SK-N-SH treated with all-trans-retinoic acid at 6 μM for 48 hours (cell line): ENCODE measurements at regions not wholly inside any gene's neighbourhood (a gene's known extent, or its start where the extent isn't known, plus 50 kb on each side); places are given as distances from the start of the nearest gene placed in this dataset.

ENCODE experiments used
- ATAC-seq: fragments of 200-7000 bp; cut with Tn5 transposase; 3 replicates; pipeline ENCODE4 v1.9.1; 2020; ENCODE audit warnings: mild to moderate bottlenecking, moderate library complexity
- ARNTL ChIP-seq: fragments of 450-650 bp; formaldehyde crosslinking; IDR thresholded peaks from 2 replicates; pipeline ENCODE4 v1.5.0; 2020; ENCODE audit warnings: low read depth, mild to moderate bottlenecking, moderate library complexity, borderline replicate concordance
- BACH2 ChIP-seq: fragments of 250-450 bp; sonication (Bioruptor Pico); IDR thresholded peaks from 2 replicates; pipeline ENCODE4 v1.9.0; 2021; ENCODE audit warnings: mild to moderate bottlenecking, borderline replicate concordance
- CSDC2 ChIP-seq: fragments of 250-450 bp; sonication (Bioruptor Pico); IDR thresholded peaks from 2 replicates; pipeline ENCODE4 v1.5.0; 2020; ENCODE audit warnings: mild to moderate bottlenecking, moderate library complexity
- ESRRG ChIP-seq: fragments of 250-450 bp; sonication (Bioruptor Pico); IDR thresholded peaks from 2 replicates; pipeline ENCODE4 v1.6.1; 2021; ENCODE audit warnings: mild to moderate bottlenecking
- GLIS3 ChIP-seq: fragments of 250-450 bp; sonication (Bioruptor Pico); IDR thresholded peaks from 2 replicates; pipeline ENCODE4 v1.5.0; 2020; ENCODE audit warnings: mild to moderate bottlenecking, moderate library complexity
- ISL1 ChIP-seq: fragments of 250-450 bp; sonication (Bioruptor Pico); IDR thresholded peaks from 2 replicates; pipeline ENCODE4 v2.1.2; 2022; ENCODE audit warnings: mild to moderate bottlenecking, moderate library complexity
- OSR1 ChIP-seq: fragments of 250-450 bp; sonication (Bioruptor Pico); IDR thresholded peaks from 2 replicates; pipeline ENCODE4 v1.8.0; 2022; ENCODE audit warnings: moderate library complexity, mild to moderate bottlenecking, inconsistent platforms
- PPARA ChIP-seq: fragments of 250-450 bp; sonication (Bioruptor Pico); IDR thresholded peaks from 2 replicates; pipeline ENCODE4 v1.5.0; 2020; ENCODE audit warnings: mild to moderate bottlenecking, borderline replicate concordance
- SNAI2 ChIP-seq: fragments of 250-450 bp; sonication (Bioruptor Pico); IDR thresholded peaks from 2 replicates; pipeline ENCODE4 v1.5.0; 2020; ENCODE audit warnings: mild to moderate bottlenecking, moderate library complexity
- TCF4 ChIP-seq: fragments of 250-450 bp; sonication (Bioruptor Pico); IDR thresholded peaks from 2 replicates; pipeline ENCODE4 v1.8.0; 2021; ENCODE audit warnings: mild to moderate bottlenecking, moderate library complexity, borderline replicate concordance
- TOX ChIP-seq: fragments of 250-450 bp; sonication (Bioruptor Pico); IDR thresholded peaks from 2 replicates; pipeline ENCODE4 v1.8.0; 2021; ENCODE audit warnings: mild to moderate bottlenecking, moderate library complexity, borderline replicate concordance
- ZC3H10 ChIP-seq: fragments of 250-450 bp; sonication (Bioruptor Pico); IDR thresholded peaks from 2 replicates; pipeline ENCODE4 v1.5.1; 2021; ENCODE audit warnings: mild to moderate bottlenecking, moderate library complexity
- ZFP3 ChIP-seq: fragments of 250-450 bp; sonication (Bioruptor Pico); IDR thresholded peaks from 2 replicates; pipeline ENCODE4 v1.5.0; 2020; ENCODE audit warnings: mild to moderate bottlenecking, moderate library complexity
- ZFP30 ChIP-seq: fragments of 450-650 bp; formaldehyde crosslinking; IDR thresholded peaks from 2 replicates; pipeline ENCODE4 v1.5.0; 2022; ENCODE audit warnings: mild to moderate bottlenecking, moderate library complexity
- ZNF565 ChIP-seq: fragments of 450-650 bp; formaldehyde crosslinking; conservative IDR thresholded peaks from 2 replicates; pipeline ENCODE4 v1.5.0; 2020; ENCODE audit warnings: low read depth, mild to moderate bottlenecking, moderate library complexity
- ZNF70 ChIP-seq: fragments of 450-650 bp; formaldehyde crosslinking; IDR thresholded peaks from 2 replicates; pipeline ENCODE4 v1.5.0; 2020; ENCODE audit warnings: mild to moderate bottlenecking, moderate library complexity
- ZNF8 ChIP-seq: fragments of 450-650 bp; formaldehyde crosslinking; IDR thresholded peaks from 2 replicates; pipeline ENCODE4 v1.5.0; 2020; ENCODE audit warnings: mild to moderate bottlenecking, moderate library complexity
- TF ChIP-seq, protein P1 (sequence below): fragments of 250-450 bp; sonication (Bioruptor Pico); IDR thresholded peaks from 2 replicates; pipeline ENCODE4 v1.5.0; 2020; ENCODE audit warnings: mild to moderate bottlenecking, moderate library complexity
- TF ChIP-seq, protein P2 (sequence below): fragments of 250-450 bp; sonication (Bioruptor Pico); IDR thresholded peaks from 2 replicates; pipeline ENCODE4 v1.8.0; 2021; ENCODE audit warnings: low read depth, mild to moderate bottlenecking, moderate library complexity, borderline replicate concordance
- TF ChIP-seq, protein P3 (sequence below): fragments of 250-450 bp; sonication (Bioruptor Pico); IDR thresholded peaks from 2 replicates; pipeline ENCODE4 v1.5.1; 2020; ENCODE audit warnings: low read depth, mild to moderate bottlenecking, moderate library complexity
- TF ChIP-seq, protein P4 (sequence below): fragments of 250-450 bp; sonication (Bioruptor Pico); IDR thresholded peaks from 2 replicates; pipeline ENCODE4 v1.8.0; 2020; ENCODE audit warnings: mild to moderate bottlenecking, moderate library complexity, borderline replicate concordance

DNA sequence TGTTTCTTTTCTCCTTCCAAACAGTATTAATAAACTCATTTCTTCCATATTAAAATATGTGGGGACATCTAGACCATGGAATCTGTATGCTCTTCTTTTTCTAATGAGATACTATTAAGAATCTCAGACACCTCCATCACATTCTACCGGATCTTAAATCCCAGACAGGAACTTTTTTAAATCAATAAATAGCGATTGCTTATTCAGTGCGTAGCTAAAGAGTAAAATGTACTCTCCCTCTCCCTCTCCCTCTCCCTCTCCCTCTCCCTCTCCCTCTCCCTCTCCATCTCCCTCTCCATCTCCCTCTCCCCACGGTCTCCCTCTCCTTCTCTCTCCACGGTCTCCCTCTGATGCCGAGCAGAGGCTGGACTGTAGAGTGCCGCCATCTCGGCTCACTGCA is 297.0 kb downstream of the HNRNPD start (continued):
- TF ChIP-seq, protein P1, sequence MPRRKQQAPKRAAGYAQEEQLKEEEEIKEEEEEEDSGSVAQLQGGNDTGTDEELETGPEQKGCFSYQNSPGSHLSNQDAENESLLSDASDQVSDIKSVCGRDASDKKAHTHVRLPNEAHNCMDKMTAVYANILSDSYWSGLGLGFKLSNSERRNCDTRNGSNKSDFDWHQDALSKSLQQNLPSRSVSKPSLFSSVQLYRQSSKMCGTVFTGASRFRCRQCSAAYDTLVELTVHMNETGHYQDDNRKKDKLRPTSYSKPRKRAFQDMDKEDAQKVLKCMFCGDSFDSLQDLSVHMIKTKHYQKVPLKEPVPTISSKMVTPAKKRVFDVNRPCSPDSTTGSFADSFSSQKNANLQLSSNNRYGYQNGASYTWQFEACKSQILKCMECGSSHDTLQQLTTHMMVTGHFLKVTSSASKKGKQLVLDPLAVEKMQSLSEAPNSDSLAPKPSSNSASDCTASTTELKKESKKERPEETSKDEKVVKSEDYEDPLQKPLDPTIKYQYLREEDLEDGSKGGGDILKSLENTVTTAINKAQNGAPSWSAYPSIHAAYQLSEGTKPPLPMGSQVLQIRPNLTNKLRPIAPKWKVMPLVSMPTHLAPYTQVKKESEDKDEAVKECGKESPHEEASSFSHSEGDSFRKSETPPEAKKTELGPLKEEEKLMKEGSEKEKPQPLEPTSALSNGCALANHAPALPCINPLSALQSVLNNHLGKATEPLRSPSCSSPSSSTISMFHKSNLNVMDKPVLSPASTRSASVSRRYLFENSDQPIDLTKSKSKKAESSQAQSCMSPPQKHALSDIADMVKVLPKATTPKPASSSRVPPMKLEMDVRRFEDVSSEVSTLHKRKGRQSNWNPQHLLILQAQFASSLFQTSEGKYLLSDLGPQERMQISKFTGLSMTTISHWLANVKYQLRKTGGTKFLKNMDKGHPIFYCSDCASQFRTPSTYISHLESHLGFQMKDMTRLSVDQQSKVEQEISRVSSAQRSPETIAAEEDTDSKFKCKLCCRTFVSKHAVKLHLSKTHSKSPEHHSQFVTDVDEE (CRISPR knock-in tag) = no peak
- TF ChIP-seq ARNTL (CRISPR knock-in tag) (no peak), ZFP30 (CRISPR knock-in tag) (no peak), CSDC2 (CRISPR knock-in tag) (no peak), SNAI2 (no peak)
- TF ChIP-seq, protein P2, sequence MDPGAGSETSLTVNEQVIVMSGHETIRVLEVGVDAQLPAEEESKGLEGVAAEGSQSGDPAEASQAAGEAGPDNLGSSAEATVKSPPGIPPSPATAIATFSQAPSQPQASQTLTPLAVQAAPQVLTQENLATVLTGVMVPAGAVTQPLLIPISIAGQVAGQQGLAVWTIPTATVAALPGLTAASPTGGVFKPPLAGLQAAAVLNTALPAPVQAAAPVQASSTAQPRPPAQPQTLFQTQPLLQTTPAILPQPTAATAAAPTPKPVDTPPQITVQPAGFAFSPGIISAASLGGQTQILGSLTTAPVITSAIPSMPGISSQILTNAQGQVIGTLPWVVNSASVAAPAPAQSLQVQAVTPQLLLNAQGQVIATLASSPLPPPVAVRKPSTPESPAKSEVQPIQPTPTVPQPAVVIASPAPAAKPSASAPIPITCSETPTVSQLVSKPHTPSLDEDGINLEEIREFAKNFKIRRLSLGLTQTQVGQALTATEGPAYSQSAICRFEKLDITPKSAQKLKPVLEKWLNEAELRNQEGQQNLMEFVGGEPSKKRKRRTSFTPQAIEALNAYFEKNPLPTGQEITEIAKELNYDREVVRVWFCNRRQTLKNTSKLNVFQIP (CRISPR knock-in tag) = no peak
- TF ChIP-seq, all 23 proteins: peak for 0

DNA sequence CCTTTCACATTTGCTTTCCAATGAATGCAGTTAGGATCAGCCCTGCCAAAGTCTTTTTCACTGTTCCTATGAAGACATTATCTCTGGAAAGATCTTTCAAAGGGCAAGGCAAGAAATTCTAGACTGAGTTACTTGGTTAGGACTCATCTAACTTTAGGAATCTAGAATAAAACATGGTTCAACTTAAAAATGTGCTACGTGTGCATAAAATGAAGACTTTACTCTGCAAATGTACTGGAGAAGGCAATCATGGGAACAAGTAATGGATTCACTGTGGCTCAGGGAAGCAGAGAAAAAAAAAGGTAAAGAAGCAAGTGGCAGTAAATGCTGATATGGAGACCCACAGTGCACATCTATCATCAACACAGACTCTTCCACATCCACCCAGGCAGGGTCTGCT is 297.4 kb downstream of the HNRNPD start:
- no peak for ATAC-seq
- TF ChIP-seq ARNTL (CRISPR knock-in tag) = no peak
- TF ChIP-seq, protein P3, sequence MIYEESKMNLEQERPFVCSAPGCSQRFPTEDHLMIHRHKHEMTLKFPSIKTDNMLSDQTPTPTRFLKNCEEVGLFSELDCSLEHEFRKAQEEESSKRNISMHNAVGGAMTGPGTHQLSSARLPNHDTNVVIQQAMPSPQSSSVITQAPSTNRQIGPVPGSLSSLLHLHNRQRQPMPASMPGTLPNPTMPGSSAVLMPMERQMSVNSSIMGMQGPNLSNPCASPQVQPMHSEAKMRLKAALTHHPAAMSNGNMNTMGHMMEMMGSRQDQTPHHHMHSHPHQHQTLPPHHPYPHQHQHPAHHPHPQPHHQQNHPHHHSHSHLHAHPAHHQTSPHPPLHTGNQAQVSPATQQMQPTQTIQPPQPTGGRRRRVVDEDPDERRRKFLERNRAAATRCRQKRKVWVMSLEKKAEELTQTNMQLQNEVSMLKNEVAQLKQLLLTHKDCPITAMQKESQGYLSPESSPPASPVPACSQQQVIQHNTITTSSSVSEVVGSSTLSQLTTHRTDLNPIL (CRISPR knock-in tag) = no peak
- TF ChIP-seq ZNF70 (CRISPR knock-in tag) = no peak
- no peak for TF ChIP-seq ZFP30 (CRISPR knock-in tag)
- no peak for TF ChIP-seq SNAI2
- no peak for TF ChIP-seq ESRRG
- no peak for TF ChIP-seq ZNF565 (CRISPR knock-in tag)
- no peak for TF ChIP-seq ZNF8 (CRISPR knock-in tag)
- TF ChIP-seq ZFP3 = no peak
- TF ChIP-seq ZC3H10 (CRISPR knock-in tag) = no peak
- no peak for TF ChIP-seq CSDC2 (CRISPR knock-in tag)
- TF ChIP-seq, protein P4, sequence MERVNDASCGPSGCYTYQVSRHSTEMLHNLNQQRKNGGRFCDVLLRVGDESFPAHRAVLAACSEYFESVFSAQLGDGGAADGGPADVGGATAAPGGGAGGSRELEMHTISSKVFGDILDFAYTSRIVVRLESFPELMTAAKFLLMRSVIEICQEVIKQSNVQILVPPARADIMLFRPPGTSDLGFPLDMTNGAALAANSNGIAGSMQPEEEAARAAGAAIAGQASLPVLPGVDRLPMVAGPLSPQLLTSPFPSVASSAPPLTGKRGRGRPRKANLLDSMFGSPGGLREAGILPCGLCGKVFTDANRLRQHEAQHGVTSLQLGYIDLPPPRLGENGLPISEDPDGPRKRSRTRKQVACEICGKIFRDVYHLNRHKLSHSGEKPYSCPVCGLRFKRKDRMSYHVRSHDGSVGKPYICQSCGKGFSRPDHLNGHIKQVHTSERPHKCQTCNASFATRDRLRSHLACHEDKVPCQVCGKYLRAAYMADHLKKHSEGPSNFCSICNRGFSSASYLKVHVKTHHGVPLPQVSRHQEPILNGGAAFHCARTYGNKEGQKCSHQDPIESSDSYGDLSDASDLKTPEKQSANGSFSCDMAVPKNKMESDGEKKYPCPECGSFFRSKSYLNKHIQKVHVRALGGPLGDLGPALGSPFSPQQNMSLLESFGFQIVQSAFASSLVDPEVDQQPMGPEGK = no peak

DNA sequence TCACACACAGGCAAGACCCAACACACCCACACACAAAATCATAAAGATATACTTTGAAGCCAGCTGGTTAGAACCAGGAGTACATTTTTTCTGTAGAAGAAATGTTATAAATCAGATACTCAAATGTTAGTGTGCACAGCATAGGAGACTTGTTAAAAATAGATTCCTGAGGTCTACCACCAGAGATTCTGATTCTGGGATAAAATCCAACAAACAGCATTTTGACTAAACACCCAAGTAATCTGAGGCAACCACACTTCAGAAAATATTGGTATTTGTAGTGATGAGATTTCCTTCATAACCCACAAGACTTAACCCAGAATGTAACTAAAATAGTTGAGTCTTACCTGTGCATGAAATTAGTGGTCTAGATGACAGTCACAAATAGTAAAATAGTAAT is 301.8 kb downstream of the HNRNPD start:
- no peak for ATAC-seq

DNA sequence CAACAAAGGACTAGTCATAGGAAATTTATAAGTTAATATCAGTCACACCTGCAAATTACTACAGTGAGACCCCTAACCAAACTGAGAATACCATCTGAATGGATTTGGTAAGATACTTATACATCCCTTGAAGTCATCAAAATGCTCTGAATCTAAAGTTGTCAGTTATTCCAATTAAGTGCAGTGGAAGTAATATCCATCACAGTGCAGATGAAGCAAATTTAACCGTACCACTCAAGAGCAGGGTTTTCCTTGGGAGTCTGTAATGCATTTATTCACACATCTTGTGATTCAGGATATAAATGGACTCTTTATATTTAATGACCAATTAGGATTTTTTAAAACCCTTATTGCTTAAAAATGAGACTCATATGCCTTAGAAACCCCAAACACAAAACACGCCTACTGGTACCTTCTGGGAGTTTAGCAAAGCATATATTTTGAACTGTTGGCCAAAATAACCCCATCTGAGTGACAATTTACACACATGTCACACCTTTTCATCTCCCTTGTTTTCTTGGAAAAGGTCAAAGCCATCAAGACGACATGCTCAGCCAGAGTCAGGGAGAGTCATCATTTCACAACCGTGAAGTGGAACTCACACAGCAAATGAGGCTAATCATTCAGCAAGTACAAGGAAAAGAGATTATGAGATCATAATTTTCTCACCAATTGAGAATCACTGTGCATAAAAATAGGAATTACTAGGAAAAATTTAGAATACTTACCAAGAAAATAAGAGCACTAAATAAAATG is 303.7 kb downstream of the HNRNPD start:
- ATAC-seq = no peak
- no peak for TF ChIP-seq ZFP30 (CRISPR knock-in tag)
- no peak for TF ChIP-seq CSDC2 (CRISPR knock-in tag)
- no peak for TF ChIP-seq TOX (CRISPR knock-in tag)
- no peak for TF ChIP-seq BACH2 (CRISPR knock-in tag)
- no peak for TF ChIP-seq ESRRG
- TF ChIP-seq ZNF8 (CRISPR knock-in tag) = no peak
- no peak for TF ChIP-seq PPARA
- TF ChIP-seq ZC3H10 (CRISPR knock-in tag) = no peak
- no peak for TF ChIP-seq ZNF70 (CRISPR knock-in tag)
- TF ChIP-seq, protein P1 (CRISPR knock-in tag) = no peak
- no peak for TF ChIP-seq TCF4 (CRISPR knock-in tag)
- TF ChIP-seq, protein P3 (CRISPR knock-in tag) = no peak
- TF ChIP-seq ARNTL (CRISPR knock-in tag) = no peak
- no peak for TF ChIP-seq SNAI2
- no peak for TF ChIP-seq GLIS3 (CRISPR knock-in tag)

More for the DNA sequence above, 301.8 kb downstream of the HNRNPD start:
- no peak for TF ChIP-seq GLIS3 (CRISPR knock-in tag)
- TF ChIP-seq PPARA = no peak
- no peak for TF ChIP-seq ISL1 (CRISPR knock-in tag)
- TF ChIP-seq ZFP3 = no peak
- no peak for TF ChIP-seq ZNF8 (CRISPR knock-in tag)
- no peak for TF ChIP-seq ARNTL (CRISPR knock-in tag)
- no peak for TF ChIP-seq OSR1 (CRISPR knock-in tag)
